Natural killer cell (primary cell): ENCODE measurements at regions not wholly inside any gene's neighbourhood (a gene's known extent, or its start where the extent isn't known, plus 50 kb on each side); places are given as distances from the start of the nearest gene placed in this dataset.

Experiments
- ATAC-seq, 3 donors: fragments of 150-1000 bp in 2 of 3; fragments of 200-7000 bp in 1 of 3; cut with Tn5 transposase; 1 replicate in 1 of 3; 2 replicates in 2 of 3; pipeline ENCODE4 v1.10.0; 2021; ENCODE audit warnings: mild to moderate bottlenecking in 2 of 3, moderate library complexity in 2 of 3
- DNase-seq, 2 donors: peaks; one replicate each; pipeline versions ENCODE4 v3.0.0 to v3.0.0-alpha.2; 2013 to 2021; ENCODE audit warnings: mixed read lengths in 1 of 2
- H3K27ac ChIP-seq: one replicate; pipeline ENCODE4 v1.5.1; 2013; ENCODE audit warnings: mild to moderate bottlenecking, low read length
- H3K27me3 ChIP-seq: one replicate; pipeline ENCODE4 v1.6.1; 2013; ENCODE audit warnings: low read length; ENCODE audit not compliant: control insufficient read depth, insufficient read depth
- H3K36me3 ChIP-seq: one replicate; pipeline ENCODE4 v1.6.1; 2013; ENCODE audit warnings: low read length; ENCODE audit not compliant: control insufficient read depth, insufficient read depth
- H3K4me1 ChIP-seq: one replicate; pipeline ENCODE4 v1.6.1; 2013; ENCODE audit warnings: low read length; ENCODE audit not compliant: control insufficient read depth, insufficient read depth
- H3K4me3 ChIP-seq: one replicate; pipeline ENCODE4 v1.5.1; 2013; ENCODE audit warnings: low read length
- H3K9me3 ChIP-seq: one replicate; pipeline ENCODE4 v1.6.1; 2013; ENCODE audit warnings: low read length; ENCODE audit not compliant: control insufficient read depth, insufficient read depth
- H3K27ac Mint-ChIP-seq, 2 donors: one replicate each; pipeline ENCODE4 v1.8.0; 2022; ENCODE audit warnings: mild to moderate bottlenecking in 2 of 2, mixed read lengths in 2 of 2, moderate library complexity in 1 of 2
- H3K27me3 Mint-ChIP-seq, 2 donors: one replicate each; pipeline ENCODE4 v1.8.0; 2022; ENCODE audit warnings: low read depth in 2 of 2, mixed read lengths in 2 of 2
- H3K36me3 Mint-ChIP-seq: one replicate; pipeline ENCODE4 v1.8.0; 2022; ENCODE audit warnings: mixed read lengths
- H3K4me1 Mint-ChIP-seq, 2 donors: one replicate each; pipeline ENCODE4 v1.8.0; 2022; ENCODE audit warnings: mixed read lengths in 2 of 2
- H3K4me3 Mint-ChIP-seq: one replicate; pipeline ENCODE4 v1.8.0; 2022; ENCODE audit warnings: mild to moderate bottlenecking, moderate library complexity, mixed read lengths
- H3K9me3 Mint-ChIP-seq, 2 donors: one replicate each; pipeline ENCODE4 v1.8.0; 2022; ENCODE audit warnings: mixed read lengths in 2 of 2
- WGBS: methylation state at CpG from one replicate; pipeline ENCODE4 v1.1.7; 2013; ENCODE audit warnings: missing lambda C conversion rate; ENCODE audit not compliant: insufficient coverage; 5-methylcytosine and 5-hydroxymethylcytosine counted together
- intact Hi-C: fragments of 100-400 bp; cut with micrococcal nuclease; formaldehyde crosslinking; loops from one replicate; pipeline ENCODE4 v1.14.2; 2022
- TF ChIP-seq, protein P1 (sequence below): fragments of 200-600 bp; IDR thresholded peaks from one replicate; pipeline ENCODE4 v1.8.0; 2022; ENCODE audit warnings: antibody characterized with exemption

DNA sequence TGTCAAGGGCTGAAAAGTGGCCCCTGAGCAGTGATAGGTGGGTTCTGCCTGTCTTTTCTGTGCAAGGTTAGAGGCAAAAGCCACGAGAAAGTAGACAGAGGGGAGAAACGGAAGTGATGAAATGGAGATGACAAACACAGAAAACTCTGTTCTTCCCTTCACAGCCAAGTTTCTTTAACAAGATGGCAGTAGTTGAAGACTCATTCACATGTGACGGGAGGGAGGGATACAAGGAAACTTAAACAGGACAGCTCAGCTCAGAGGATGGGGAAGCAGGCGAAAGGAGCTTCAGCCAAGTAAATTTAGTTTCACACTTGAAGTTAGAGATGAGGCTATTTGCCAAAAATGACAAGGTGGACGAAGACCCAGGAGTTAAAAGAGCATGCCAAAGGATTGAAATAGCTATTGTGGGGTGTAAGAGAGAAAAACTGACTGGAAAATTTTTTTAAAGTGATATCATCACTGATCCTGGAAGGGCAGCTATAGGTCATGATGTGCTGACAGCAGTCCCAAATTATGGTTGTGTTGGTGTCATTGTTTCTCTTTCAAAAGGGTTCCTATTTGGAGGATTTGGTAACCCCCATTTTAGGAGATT is 347.9 kb downstream of the EFNB2 start:
- no peaks in the 10 kb centered on the region for H3K36me3 Mint-ChIP-seq
- no peak overlapping the region for H3K4me3 ChIP-seq
- H3K27me3 ChIP-seq: no peaks in the 10 kb centered on the region
- H3K4me1 ChIP-seq: no peaks in the 10 kb centered on the region
- WGBS: 85% methylated on average over 5 of the region's 5 CpGs
- intact Hi-C loops: no loop called here
- DNase-seq (no peak), ATAC-seq (no peak)
- no peaks in the 10 kb centered on the region for H3K27me3 Mint-ChIP-seq
- H3K4me3 Mint-ChIP-seq: no peak overlapping the region
- H3K27ac Mint-ChIP-seq: no peak overlapping the region
- no peak overlapping the region for H3K27ac ChIP-seq
- TF ChIP-seq, protein P1, sequence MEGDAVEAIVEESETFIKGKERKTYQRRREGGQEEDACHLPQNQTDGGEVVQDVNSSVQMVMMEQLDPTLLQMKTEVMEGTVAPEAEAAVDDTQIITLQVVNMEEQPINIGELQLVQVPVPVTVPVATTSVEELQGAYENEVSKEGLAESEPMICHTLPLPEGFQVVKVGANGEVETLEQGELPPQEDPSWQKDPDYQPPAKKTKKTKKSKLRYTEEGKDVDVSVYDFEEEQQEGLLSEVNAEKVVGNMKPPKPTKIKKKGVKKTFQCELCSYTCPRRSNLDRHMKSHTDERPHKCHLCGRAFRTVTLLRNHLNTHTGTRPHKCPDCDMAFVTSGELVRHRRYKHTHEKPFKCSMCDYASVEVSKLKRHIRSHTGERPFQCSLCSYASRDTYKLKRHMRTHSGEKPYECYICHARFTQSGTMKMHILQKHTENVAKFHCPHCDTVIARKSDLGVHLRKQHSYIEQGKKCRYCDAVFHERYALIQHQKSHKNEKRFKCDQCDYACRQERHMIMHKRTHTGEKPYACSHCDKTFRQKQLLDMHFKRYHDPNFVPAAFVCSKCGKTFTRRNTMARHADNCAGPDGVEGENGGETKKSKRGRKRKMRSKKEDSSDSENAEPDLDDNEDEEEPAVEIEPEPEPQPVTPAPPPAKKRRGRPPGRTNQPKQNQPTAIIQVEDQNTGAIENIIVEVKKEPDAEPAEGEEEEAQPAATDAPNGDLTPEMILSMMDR: no peak
- H3K9me3 ChIP-seq: no peaks in the 10 kb centered on the region
- H3K4me1 Mint-ChIP-seq: no peaks in the 10 kb centered on the region
- H3K9me3 Mint-ChIP-seq: peaks cover 9 to 11% of the 10 kb centered on the region in 2 donors
- no peaks in the 10 kb centered on the region for H3K36me3 ChIP-seq

DNA sequence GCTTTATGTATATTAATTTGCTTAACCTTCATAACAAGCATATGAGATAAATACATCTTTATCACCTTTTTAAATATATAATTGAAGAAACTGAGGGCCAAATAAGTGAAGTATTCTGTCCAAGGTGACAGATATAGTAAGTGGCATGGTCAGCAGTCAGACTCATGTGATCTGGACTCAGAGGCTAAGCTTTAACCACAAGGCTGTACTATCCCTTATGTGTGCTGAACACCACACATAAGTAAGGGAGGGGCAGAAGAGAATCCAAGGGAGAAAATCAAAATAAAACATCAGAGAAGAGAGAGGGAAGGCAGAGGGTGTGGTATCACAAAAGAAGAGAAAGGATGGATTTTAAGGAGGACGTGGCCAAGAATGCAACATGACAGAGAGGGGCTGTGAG is 348.4 kb downstream of the EFNB2 start:
- H3K27me3 ChIP-seq: no peaks in the 10 kb centered on the region
- Mint-ChIP-seq H3K9me3 (peaks cover 7 to 11% of the 10 kb centered on the region in 2 donors), H3K27me3 (no peaks in the 10 kb centered on the region), H3K4me3 (no peak overlapping the region), H3K4me1 (no peaks in the 10 kb centered on the region), H3K27ac (no peak overlapping the region), H3K36me3 (no peaks in the 10 kb centered on the region)
- ATAC-seq (no peak), DNase-seq (no peak)
- H3K9me3 ChIP-seq: no peaks in the 10 kb centered on the region
- TF ChIP-seq, protein P1: no peak
- H3K4me1 ChIP-seq: no peaks in the 10 kb centered on the region
- intact Hi-C loops: no loop called here
- no peak overlapping the region for H3K4me3 ChIP-seq
- WGBS: 77% methylated on average over 1 of the region's 1 CpG
- no peaks in the 10 kb centered on the region for H3K36me3 ChIP-seq
- H3K27ac ChIP-seq: no peak overlapping the region

DNA sequence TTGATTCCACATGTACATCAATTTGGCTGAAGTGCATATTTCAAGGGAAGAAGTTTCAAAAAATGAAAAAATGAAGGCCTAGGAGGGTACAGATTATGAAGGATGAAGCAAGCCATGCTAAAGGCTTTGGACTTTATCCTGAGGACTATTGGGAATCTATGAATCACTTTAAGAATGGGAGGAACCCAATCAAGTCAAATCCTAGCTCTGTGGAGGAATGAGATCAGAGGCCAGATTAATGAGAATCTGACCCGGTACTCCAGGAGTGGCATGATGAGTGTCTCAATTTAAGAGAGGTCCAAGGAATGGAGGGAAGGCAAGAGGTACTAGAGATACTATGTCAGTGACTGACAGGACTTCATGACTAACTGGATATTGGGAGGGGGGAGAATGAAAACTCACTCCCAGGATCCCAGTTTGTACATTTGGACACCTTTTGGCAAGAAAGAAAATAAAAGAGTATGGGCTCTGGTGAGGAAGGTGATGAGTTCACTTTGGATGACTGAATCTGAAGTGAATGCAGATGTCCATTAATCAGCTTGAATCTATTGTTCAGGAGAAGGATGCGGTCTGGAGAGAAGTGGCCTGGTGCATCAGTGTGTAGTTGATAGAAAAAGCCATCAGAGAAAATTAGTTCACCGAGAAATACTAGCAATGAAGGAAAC is 349.0 kb downstream of the EFNB2 start:
- H3K27ac ChIP-seq: no peak overlapping the region
- H3K9me3 ChIP-seq: no peaks in the 10 kb centered on the region
- H3K27me3 ChIP-seq: no peaks in the 10 kb centered on the region
- Mint-ChIP-seq H3K27ac (no peak overlapping the region), H3K36me3 (no peaks in the 10 kb centered on the region), H3K4me1 (no peaks in the 10 kb centered on the region), H3K27me3 (no peaks in the 10 kb centered on the region), H3K4me3 (no peak overlapping the region), H3K9me3 (peaks cover 7 to 11% of the 10 kb centered on the region in 2 donors)
- ATAC-seq: no peak
- H3K36me3 ChIP-seq: no peaks in the 10 kb centered on the region
- no peak overlapping the region for H3K4me3 ChIP-seq
- intact Hi-C loops: no loop called here
- WGBS: 93% methylated on average over 3 of the region's 3 CpGs
- H3K4me1 ChIP-seq: no peaks in the 10 kb centered on the region
- DNase-seq: no peak
- TF ChIP-seq, protein P1: no peak

DNA sequence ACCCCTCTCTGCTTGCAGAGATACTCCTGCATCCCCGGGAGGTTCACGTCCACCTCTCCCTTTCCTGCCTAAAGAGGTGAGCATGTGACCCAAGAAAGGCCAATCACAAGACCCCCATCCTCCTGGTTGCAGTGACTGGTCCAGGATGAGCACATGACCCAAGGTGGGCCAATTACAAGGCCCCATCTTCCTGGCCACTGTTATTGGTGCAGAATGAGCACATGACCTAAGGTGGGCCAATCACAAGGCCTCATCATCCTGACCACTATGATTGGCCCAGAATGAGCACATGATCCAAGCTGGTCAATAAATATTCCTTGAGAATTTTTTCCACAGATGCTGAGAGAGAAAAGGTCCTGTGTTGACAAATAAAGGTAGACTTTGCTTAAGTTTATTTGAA is 350.7 kb downstream of the EFNB2 start:
- Mint-ChIP-seq H3K4me1 (no peaks in the 10 kb centered on the region), H3K9me3 (peaks cover 10 to 14% of the 10 kb centered on the region in 2 donors), H3K27me3 (no peaks in the 10 kb centered on the region), H3K36me3 (no peaks in the 10 kb centered on the region), H3K4me3 (no peak overlapping the region), H3K27ac (no peak overlapping the region)
- Histone ChIP-seq H3K9me3 (no peaks in the 10 kb centered on the region), H3K27ac (no peak overlapping the region), H3K4me3 (no peak overlapping the region), H3K27me3 (no peaks in the 10 kb centered on the region), H3K4me1 (no peaks in the 10 kb centered on the region), H3K36me3 (no peaks in the 10 kb centered on the region)
- ATAC-seq (no peak), DNase-seq (no peak)
- TF ChIP-seq, protein P1: no peak
- intact Hi-C loops: no loop called here
- WGBS: 87% methylated on average over 2 of the region's 2 CpGs
